ENCODE measurements at regions not wholly inside any gene's neighbourhood (a gene's known extent, or its start where the extent isn't known, plus 50 kb on each side); places are given as distances from the start of the nearest gene placed in this dataset.

DNA sequence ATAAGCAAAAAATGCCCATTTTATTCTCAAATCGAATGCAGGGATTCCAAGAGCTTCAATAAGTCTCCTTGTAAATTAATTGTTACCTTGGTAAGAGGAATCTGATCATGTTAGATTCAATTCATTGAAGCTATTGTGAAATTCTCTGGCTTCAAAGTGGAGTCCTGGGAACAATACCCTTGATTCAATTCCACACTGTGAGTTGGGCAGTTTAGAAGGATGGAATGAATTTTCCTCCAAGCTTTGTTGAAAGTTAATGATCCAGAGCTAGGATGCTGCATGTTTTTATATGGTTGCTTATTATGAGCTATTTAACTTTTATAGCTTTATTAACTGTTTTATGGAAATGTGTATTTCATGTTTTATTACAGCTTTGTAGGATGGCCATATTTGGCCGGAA is 89.9 kb upstream of the IGF1 start:
- Histone ChIP-seq H3K56ac (ENCODE audit: extremely low read depth, insufficient read depth, low read length) (no peak overlapping the region), H2AK5ac (ENCODE audit: low read depth, low read length) (no peak overlapping the region), H3K27me3 (ENCODE audit: control insufficient read depth, insufficient read depth, low read length) (no peaks in the 10 kb centered on the region), H3K4me1 (ENCODE audit: control insufficient read depth, insufficient read depth, low read length) (peaks cover 7% of the 10 kb centered on the region), H2BK20ac (ENCODE audit: low read depth, low read length) (0 out of 2 replicates have a peak overlapping the region, but pooled peaks have one; percentile 80), H2BK120ac (ENCODE audit: low read depth, low read length) (peak overlapping the region; percentile 57; the same call in 1 of the 2 replicates), H3K18ac (ENCODE audit: low read depth, low read length) (no peak overlapping the region), H2BK5ac (ENCODE audit: low read depth, low read length, poor library complexity, severe bottlenecking) (no peak overlapping the region), H3K4me3 (ENCODE audit: insufficient read depth, low read depth, low read length) (no peak overlapping the region), H2BK15ac (ENCODE audit: low read depth, low read length) (peak overlapping the region; percentile 86; the same call in 1 of the 3 replicates), H2AK9ac (replicated peaks; ENCODE audit: low read depth, low read length, poor library complexity) (no peak overlapping the region), H4K91ac (ENCODE audit: insufficient read depth, low read depth, low read length) (no peak overlapping the region), H3K9me1 (ENCODE audit: insufficient read depth, low read length) (peaks cover 3% of the 10 kb centered on the region; the same call in 1 of the 2 replicates), H4K8ac (ENCODE audit: low read depth in 2 of 2, low read length in 2 of 2) (no peak overlapping the region), H3K9me3 (ENCODE audit: control insufficient read depth, insufficient read depth, low read length) (peaks cover 1% of the 10 kb centered on the region; the same call in 1 of the 2 replicates), H4K5ac (ENCODE audit: low read depth, low read length) (no peak overlapping the region), H3K4me2 (ENCODE audit: low read depth, low read length) (no peak overlapping the region), H3K9ac (ENCODE audit: low read depth, low read length) (no peak overlapping the region), H3K36me3 (ENCODE audit: control insufficient read depth, insufficient read depth, low read length) (no peaks in the 10 kb centered on the region), H3K4ac (ENCODE audit: low read depth, low read length) (no peak overlapping the region), H3K79me1 (ENCODE audit: low read depth in 1 of 2, low read length in 2 of 2) (no peaks in the 10 kb centered on the region), H3K27ac (ENCODE audit: insufficient read depth, low read length) (no peak overlapping the region), H4K20me1 (ENCODE audit: insufficient read depth, low read length) (no peaks in the 10 kb centered on the region), H3K14ac (replicated peaks; ENCODE audit: low read depth, low read length) (no peak overlapping the region), H2AFZ (replicated peaks; ENCODE audit: low read length, poor library complexity) (no peak overlapping the region), H3K23ac (ENCODE audit: low read depth, low read length) (no peak overlapping the region)
- TF ChIP-seq CHD1 (IDR thresholded peaks at IDR 0.05; ENCODE audit: low read depth, low read length) (no peak), RCOR1 (IDR thresholded peaks at IDR 0.05; ENCODE audit: insufficient replicate concordance, low read length) (no peak), MAFK (IDR thresholded peaks at IDR 0.05; ENCODE audit: low read depth, low read length) (no peak), CEBPB (IDR thresholded peaks at IDR 0.05; ENCODE audit: low read depth, low read length) (peak; percentile 7; the same call in 1 of the 2 replicates)
- POLR2A ChIA-PET (ENCODE audit: unreplicated experiment), result no interaction called here
- DNase-seq (no peak), ATAC-seq (ENCODE audit: low read depth) (no peak)
- dilution Hi-C loops (cut with HindIII; ENCODE audit: low sequenced_read_pairs, unreplicated experiment) (no loop called here), intact Hi-C loops (cut with micrococcal nuclease) (no loop called here), in situ Hi-C loops (cut with MboI; ENCODE audit: low sequenced_read_pairs) (no loop called here)
- CTCF ChIA-PET, result interaction anchor here (1.1 kb wide), 1 partner anchor 30 kb away, joined by 3 read pairs; no protein-coding TSS in a partner anchor
- WGBS, 2 experiments (ENCODE audit: extremely low coverage in 2 of 2, insufficient read length in 1 of 2), result no CpG with 5 or more reads among the region's 2 CpGs
- no TSS peak for BruUV-seq (replicated peaks)
